ENCODE measurements at regions not wholly inside any gene's neighbourhood (a gene's known extent, or its start where the extent isn't known, plus 50 kb on each side); places are given as distances from the start of the nearest gene placed in this dataset.
"Not testable (repeated sequence)": the region's sequence is repeated elsewhere in the genome, so short reads cannot be mapped to it uniquely, and the experiment has no call there.

DNA sequence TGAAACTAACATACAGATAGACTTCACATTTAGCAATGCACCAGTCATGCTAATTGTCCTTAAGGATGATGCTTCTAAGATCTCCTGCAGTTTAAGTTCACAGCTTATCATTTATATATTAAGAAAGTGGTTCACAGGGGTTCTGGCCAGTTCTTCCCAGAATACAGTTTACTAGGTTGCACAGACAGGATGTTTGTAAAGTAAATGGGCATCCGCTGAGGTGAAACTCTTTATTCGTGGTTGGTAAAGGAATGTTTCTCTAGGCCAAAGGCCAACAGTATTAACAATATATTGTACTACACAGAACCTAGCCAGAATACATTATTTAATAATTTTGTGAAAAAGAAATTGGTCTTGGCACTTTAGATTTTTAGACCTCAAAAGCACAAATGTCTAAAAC, 1427.3 kb downstream of the CDH8 start:
- H3K4me1 ChIP-seq (ENCODE audit: control insufficient read depth in 2 of 2, insufficient read depth in 2 of 2, low read length in 2 of 2): no peaks in the 10 kb centered on the region
- no peak overlapping the region for H3K27ac ChIP-seq (ENCODE audit: low read depth in 2 of 2, low read length in 2 of 2)
- H3K9me3 ChIP-seq (ENCODE audit: control insufficient read depth in 2 of 2, low read length in 2 of 2): no peaks in the 10 kb centered on the region
- no peaks in the 10 kb centered on the region for H3K36me3 ChIP-seq (ENCODE audit: control insufficient read depth in 2 of 2, insufficient read depth in 2 of 2, low read length in 2 of 2)
- H3K27me3 ChIP-seq (ENCODE audit: control insufficient read depth in 2 of 2, insufficient read depth in 2 of 2, low read length in 2 of 2): no peaks in the 10 kb centered on the region
- no peak overlapping the region for H3K9ac ChIP-seq (ENCODE audit: low read depth in 1 of 2, low read length in 2 of 2)
- H3K4me3 ChIP-seq (ENCODE audit: low read length in 2 of 2): no peak overlapping the region

DNA sequence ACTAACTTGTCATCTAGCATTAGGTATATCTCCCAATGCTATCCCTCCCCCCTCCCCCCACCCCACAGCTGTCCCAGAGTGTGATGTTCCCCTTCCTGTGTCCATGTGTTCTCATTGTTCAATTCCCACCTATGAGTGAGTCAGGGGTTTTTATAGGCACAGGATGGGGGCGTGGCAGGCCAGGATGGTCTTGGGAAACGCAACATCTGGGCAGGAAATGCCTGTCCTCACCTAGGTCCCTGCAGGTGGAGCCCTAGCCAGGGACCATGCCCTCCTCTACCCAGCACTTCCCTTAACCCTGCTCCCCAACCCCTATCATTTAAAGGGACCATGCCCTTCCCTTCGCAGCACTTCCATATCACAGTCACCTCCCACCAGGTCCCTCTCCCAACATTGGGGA, 1430.6 kb downstream of the CDH8 start:
- H3K9me3 ChIP-seq (ENCODE audit: control insufficient read depth in 2 of 2, low read length in 2 of 2); H3K36me3 ChIP-seq (ENCODE audit: control insufficient read depth in 2 of 2, insufficient read depth in 2 of 2, low read length in 2 of 2); H3K27me3 ChIP-seq (ENCODE audit: control insufficient read depth in 2 of 2, insufficient read depth in 2 of 2, low read length in 2 of 2); H3K4me1 ChIP-seq (ENCODE audit: control insufficient read depth in 2 of 2, insufficient read depth in 2 of 2, low read length in 2 of 2); H3K4me3 ChIP-seq (ENCODE audit: low read length in 2 of 2); H3K27ac ChIP-seq (ENCODE audit: low read depth in 2 of 2, low read length in 2 of 2); H3K9ac ChIP-seq (ENCODE audit: low read depth in 1 of 2, low read length in 2 of 2): not testable (repeated sequence)

DNA sequence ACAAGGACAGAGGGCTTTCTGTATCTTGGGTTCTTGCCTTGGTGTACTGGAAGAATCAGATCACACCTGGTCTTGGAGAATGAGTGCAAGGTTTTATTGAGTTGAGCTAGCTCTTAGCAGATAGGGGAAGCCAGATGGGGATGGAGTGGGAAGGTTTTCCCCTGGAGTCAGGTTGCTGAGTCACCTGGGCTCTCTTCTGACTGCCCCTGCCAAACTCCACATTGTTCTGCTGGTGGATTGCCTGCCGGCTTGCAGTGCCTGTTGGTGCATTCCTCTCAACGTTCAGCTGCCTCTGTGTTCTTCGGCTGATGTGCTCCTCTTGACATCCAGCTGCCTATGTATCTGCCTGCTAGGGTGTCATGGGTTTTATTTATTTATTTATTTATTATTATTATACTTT, 1431.1 kb downstream of the CDH8 start:
- H3K4me1 ChIP-seq (ENCODE audit: control insufficient read depth in 2 of 2, insufficient read depth in 2 of 2, low read length in 2 of 2): no peaks in the 10 kb centered on the region
- no peaks in the 10 kb centered on the region for H3K36me3 ChIP-seq (ENCODE audit: control insufficient read depth in 2 of 2, insufficient read depth in 2 of 2, low read length in 2 of 2)
- no peaks in the 10 kb centered on the region for H3K9me3 ChIP-seq (ENCODE audit: control insufficient read depth in 2 of 2, low read length in 2 of 2)
- no peaks in the 10 kb centered on the region for H3K27me3 ChIP-seq (ENCODE audit: control insufficient read depth in 2 of 2, insufficient read depth in 2 of 2, low read length in 2 of 2)
- H3K27ac ChIP-seq (ENCODE audit: low read depth in 2 of 2, low read length in 2 of 2): no peak overlapping the region
- no peak overlapping the region for H3K9ac ChIP-seq (ENCODE audit: low read depth in 1 of 2, low read length in 2 of 2)
- H3K4me3 ChIP-seq (ENCODE audit: low read length in 2 of 2): no peak overlapping the region

DNA sequence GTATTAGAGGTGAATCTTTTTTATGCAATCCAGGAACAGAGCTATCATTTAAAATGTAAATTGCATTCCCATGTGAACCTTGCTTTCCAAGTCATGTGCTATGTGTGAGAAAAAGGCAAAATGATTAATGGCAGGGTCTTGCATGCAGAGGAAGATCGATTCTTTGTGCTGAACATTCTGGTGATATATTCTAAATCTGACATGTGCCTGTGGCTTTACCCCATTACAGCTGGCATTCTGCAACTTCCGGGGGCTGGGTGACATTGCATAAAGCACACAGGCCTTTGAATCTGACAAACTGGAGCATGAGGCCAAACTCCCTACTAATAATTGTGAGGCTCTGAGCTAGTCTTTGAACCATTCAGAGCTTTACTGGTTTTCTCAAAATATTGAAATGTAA, 1449.7 kb downstream of the CDH8 start:
- Histone ChIP-seq H3K27ac (ENCODE audit: low read depth in 2 of 2, low read length in 2 of 2) (no peak overlapping the region), H3K4me3 (ENCODE audit: low read length in 2 of 2) (no peak overlapping the region), H3K36me3 (ENCODE audit: control insufficient read depth in 2 of 2, insufficient read depth in 2 of 2, low read length in 2 of 2) (no peaks in the 10 kb centered on the region), H3K9ac (ENCODE audit: low read depth in 1 of 2, low read length in 2 of 2) (no peak overlapping the region), H3K4me1 (ENCODE audit: control insufficient read depth in 2 of 2, insufficient read depth in 2 of 2, low read length in 2 of 2) (no peaks in the 10 kb centered on the region), H3K9me3 (ENCODE audit: control insufficient read depth in 2 of 2, low read length in 2 of 2) (peaks cover 0 to 8% of the 10 kb centered on the region in 2 donors), H3K27me3 (ENCODE audit: control insufficient read depth in 2 of 2, insufficient read depth in 2 of 2, low read length in 2 of 2) (no peaks in the 10 kb centered on the region)

DNA sequence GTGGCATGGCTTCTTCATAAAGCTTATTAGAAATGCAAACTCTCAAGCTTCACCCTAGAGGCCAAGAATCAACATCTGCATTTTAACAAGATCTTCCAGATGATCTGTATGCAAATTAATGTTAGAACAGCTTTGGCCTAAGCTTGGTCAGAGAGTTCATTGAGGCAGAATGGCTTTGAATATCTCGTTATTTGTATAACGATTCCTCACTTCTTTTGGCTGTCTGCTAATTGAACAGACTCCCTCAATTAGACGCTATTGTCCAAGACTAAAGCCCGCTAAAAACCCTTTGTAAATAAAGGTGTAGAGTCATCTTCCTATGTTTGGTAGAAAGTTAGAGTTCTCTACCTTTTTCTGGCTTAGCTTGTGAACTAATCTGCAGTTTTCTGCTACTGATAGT, 1453.7 kb downstream of the CDH8 start:
- Histone ChIP-seq H3K4me3 (ENCODE audit: low read length in 2 of 2) (no peak overlapping the region), H3K27ac (ENCODE audit: low read depth in 2 of 2, low read length in 2 of 2) (no peak overlapping the region), H3K9ac (ENCODE audit: low read depth in 1 of 2, low read length in 2 of 2) (no peak overlapping the region), H3K27me3 (ENCODE audit: control insufficient read depth in 2 of 2, insufficient read depth in 2 of 2, low read length in 2 of 2) (no peaks in the 10 kb centered on the region), H3K36me3 (ENCODE audit: control insufficient read depth in 2 of 2, insufficient read depth in 2 of 2, low read length in 2 of 2) (no peaks in the 10 kb centered on the region), H3K9me3 (ENCODE audit: control insufficient read depth in 2 of 2, low read length in 2 of 2) (peaks cover 0 to 4% of the 10 kb centered on the region in 2 donors), H3K4me1 (ENCODE audit: control insufficient read depth in 2 of 2, insufficient read depth in 2 of 2, low read length in 2 of 2) (no peaks in the 10 kb centered on the region)

DNA sequence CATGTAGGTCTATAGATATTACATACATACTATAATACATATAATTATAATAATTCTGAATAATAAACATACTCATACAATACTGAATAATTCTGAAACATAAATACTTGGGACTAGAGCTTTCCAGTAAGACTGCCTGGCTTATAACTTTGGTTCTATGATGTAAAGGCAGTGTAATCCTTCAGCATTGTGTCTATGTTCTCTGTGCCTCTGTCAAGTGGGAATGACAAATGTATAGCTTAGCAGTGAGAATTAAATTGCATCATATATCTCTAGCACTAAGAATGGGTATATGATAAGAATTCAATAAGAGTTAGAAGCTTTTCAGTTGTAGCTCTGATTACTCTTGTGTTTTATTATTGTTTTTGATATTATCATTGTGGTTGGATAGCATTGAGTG, 1469.3 kb downstream of the CDH8 start:
- Histone ChIP-seq H3K27ac (ENCODE audit: low read depth in 2 of 2, low read length in 2 of 2) (no peak overlapping the region), H3K9me3 (ENCODE audit: control insufficient read depth in 2 of 2, low read length in 2 of 2) (no peaks in the 10 kb centered on the region), H3K4me3 (ENCODE audit: low read length in 2 of 2) (no peak overlapping the region), H3K9ac (ENCODE audit: low read depth in 1 of 2, low read length in 2 of 2) (no peak overlapping the region), H3K4me1 (ENCODE audit: control insufficient read depth in 2 of 2, insufficient read depth in 2 of 2, low read length in 2 of 2) (no peaks in the 10 kb centered on the region), H3K36me3 (ENCODE audit: control insufficient read depth in 2 of 2, insufficient read depth in 2 of 2, low read length in 2 of 2) (no peaks in the 10 kb centered on the region), H3K27me3 (ENCODE audit: control insufficient read depth in 2 of 2, insufficient read depth in 2 of 2, low read length in 2 of 2) (no peaks in the 10 kb centered on the region)

DNA sequence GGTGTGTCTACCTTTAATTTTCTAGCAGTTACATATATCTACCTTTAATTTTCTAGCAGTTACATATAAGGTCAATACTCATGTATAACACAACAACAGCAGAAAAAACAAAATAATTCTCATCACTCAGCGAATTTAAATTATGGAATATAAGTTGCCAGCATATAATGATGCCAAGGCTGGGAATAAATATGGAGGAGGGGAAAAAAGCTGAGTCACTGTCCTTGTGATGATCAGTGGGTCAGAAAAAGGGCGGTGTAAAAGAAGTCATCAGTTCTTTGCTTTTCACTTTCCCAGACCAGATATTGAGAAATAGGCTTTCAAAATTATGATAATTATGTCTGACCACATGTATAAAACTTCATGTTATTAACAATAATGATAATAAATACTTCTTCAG, 1471.7 kb downstream of the CDH8 start:
- Histone ChIP-seq H3K9me3 (ENCODE audit: control insufficient read depth in 2 of 2, low read length in 2 of 2) (no peaks in the 10 kb centered on the region), H3K27me3 (ENCODE audit: control insufficient read depth in 2 of 2, insufficient read depth in 2 of 2, low read length in 2 of 2) (no peaks in the 10 kb centered on the region), H3K9ac (ENCODE audit: low read depth in 1 of 2, low read length in 2 of 2) (no peak overlapping the region), H3K4me3 (ENCODE audit: low read length in 2 of 2) (no peak overlapping the region), H3K4me1 (ENCODE audit: control insufficient read depth in 2 of 2, insufficient read depth in 2 of 2, low read length in 2 of 2) (no peaks in the 10 kb centered on the region), H3K36me3 (ENCODE audit: control insufficient read depth in 2 of 2, insufficient read depth in 2 of 2, low read length in 2 of 2) (no peaks in the 10 kb centered on the region), H3K27ac (ENCODE audit: low read depth in 2 of 2, low read length in 2 of 2) (no peak overlapping the region)

DNA sequence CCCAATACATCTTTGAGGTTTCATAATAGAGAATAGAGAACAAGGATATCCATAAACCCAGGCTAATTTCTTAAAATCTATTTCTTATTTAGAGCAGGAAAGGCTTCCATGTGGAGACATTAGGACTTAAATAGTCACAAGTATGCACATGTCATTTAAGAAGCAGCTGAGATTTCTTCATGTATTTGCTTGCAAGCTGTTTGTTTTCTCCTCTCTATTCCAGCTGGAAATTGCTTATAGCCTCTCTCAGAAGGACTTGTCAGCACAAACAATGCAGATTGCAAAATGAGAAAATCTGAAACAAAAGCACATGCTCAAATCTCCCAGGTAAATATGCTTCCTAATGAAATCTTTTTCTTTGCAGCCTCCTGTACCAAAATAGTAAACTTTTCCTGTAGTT, 1473.1 kb downstream of the CDH8 start:
- no peak overlapping the region for H3K9ac ChIP-seq (ENCODE audit: low read depth in 1 of 2, low read length in 2 of 2)
- no peaks in the 10 kb centered on the region for H3K27me3 ChIP-seq (ENCODE audit: control insufficient read depth in 2 of 2, insufficient read depth in 2 of 2, low read length in 2 of 2)
- no peaks in the 10 kb centered on the region for H3K4me1 ChIP-seq (ENCODE audit: control insufficient read depth in 2 of 2, insufficient read depth in 2 of 2, low read length in 2 of 2)
- H3K36me3 ChIP-seq (ENCODE audit: control insufficient read depth in 2 of 2, insufficient read depth in 2 of 2, low read length in 2 of 2): no peaks in the 10 kb centered on the region
- peaks cover 0 to 1% of the 10 kb centered on the region in 2 donors for H3K9me3 ChIP-seq (ENCODE audit: control insufficient read depth in 2 of 2, low read length in 2 of 2)
- no peak overlapping the region for H3K27ac ChIP-seq (ENCODE audit: low read depth in 2 of 2, low read length in 2 of 2)
- no peak overlapping the region for H3K4me3 ChIP-seq (ENCODE audit: low read length in 2 of 2)

DNA sequence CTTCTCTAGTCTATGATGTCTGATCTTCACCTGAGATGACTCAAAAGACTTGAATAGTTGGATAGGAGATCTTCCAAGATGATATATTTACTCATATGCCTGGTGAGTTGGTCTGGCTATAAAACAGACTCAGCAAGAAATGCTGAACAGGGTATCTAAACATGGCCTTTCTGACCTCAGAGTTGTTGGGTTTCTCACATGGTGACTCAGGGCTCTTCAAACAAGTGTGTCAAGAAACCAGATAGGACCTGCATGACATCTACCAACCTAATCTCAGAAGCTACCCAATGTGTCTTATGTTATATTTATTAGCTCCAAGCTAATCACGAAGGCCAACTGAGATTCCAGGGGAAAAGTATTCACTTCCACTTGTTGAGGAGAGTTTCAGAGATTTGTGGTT, 1477.3 kb downstream of the CDH8 start:
- H3K4me3 ChIP-seq (ENCODE audit: low read length in 2 of 2): no peak overlapping the region
- H3K4me1 ChIP-seq (ENCODE audit: control insufficient read depth in 2 of 2, insufficient read depth in 2 of 2, low read length in 2 of 2): no peaks in the 10 kb centered on the region
- no peaks in the 10 kb centered on the region for H3K27me3 ChIP-seq (ENCODE audit: control insufficient read depth in 2 of 2, insufficient read depth in 2 of 2, low read length in 2 of 2)
- peaks cover 0 to 1% of the 10 kb centered on the region in 2 donors for H3K9me3 ChIP-seq (ENCODE audit: control insufficient read depth in 2 of 2, low read length in 2 of 2)
- no peak overlapping the region for H3K9ac ChIP-seq (ENCODE audit: low read depth in 1 of 2, low read length in 2 of 2)
- H3K27ac ChIP-seq (ENCODE audit: low read depth in 2 of 2, low read length in 2 of 2): no peak overlapping the region
- H3K36me3 ChIP-seq (ENCODE audit: control insufficient read depth in 2 of 2, insufficient read depth in 2 of 2, low read length in 2 of 2): no peaks in the 10 kb centered on the region

DNA sequence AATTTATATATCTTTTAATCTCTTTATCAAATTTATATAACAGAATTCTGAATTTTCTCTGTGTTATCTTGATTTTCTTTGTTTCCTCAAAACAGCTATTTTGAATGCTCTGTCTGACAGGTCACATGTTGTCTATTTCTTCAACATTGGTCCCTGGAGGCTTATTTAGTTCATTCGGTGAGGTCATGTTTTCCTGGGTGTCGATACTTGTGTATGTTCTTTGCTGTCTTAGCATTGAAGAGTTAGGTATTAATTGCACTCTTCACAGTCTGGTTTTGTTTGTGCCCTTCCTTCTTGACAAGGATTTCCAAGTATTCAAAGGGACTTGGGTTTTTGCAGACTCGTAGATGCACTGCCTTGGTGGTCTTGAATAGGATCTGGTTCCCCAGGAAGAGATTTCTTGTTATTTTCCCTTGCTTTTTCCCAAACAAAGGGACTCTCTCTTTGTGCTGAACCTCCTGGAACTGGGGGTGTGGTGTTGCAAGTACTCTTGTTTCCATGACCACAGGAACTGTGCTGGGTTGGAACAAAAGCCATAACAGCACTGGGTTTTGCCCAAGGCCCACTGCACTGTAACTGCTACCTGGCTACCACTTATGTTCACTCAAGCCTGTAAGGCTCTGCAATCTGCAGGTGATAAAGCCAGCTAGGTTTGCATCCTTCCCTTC, 1483.0 kb downstream of the CDH8 start:
- no peaks in the 10 kb centered on the region for H3K27me3 ChIP-seq (ENCODE audit: control insufficient read depth in 2 of 2, insufficient read depth in 2 of 2, low read length in 2 of 2)
- no peak overlapping the region for H3K4me3 ChIP-seq (ENCODE audit: low read length in 2 of 2)
- no peaks in the 10 kb centered on the region for H3K36me3 ChIP-seq (ENCODE audit: control insufficient read depth in 2 of 2, insufficient read depth in 2 of 2, low read length in 2 of 2)
- H3K9ac ChIP-seq (ENCODE audit: low read depth in 1 of 2, low read length in 2 of 2): no peak overlapping the region
- H3K9me3 ChIP-seq (ENCODE audit: control insufficient read depth in 2 of 2, low read length in 2 of 2): no peaks in the 10 kb centered on the region
- no peak overlapping the region for H3K27ac ChIP-seq (ENCODE audit: low read depth in 2 of 2, low read length in 2 of 2)
- no peaks in the 10 kb centered on the region for H3K4me1 ChIP-seq (ENCODE audit: control insufficient read depth in 2 of 2, insufficient read depth in 2 of 2, low read length in 2 of 2)

DNA sequence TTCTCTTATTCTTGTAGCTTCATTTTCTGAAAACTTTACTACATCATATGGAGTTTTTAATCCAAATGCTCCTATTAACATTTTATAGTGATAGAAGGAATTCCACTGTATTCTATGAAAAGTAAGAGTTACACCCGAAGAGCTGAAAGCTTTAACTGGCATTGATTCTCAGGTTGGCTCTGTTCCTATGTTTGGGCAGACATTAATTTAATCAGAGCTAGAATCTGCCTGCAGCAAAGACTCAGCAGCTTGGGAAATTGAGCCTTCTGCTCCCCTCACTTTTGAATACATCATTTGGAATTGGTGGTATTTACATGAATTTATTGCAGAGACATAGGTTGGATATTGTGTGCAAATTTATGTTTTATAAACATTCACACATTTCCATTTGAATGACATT, 1494.7 kb downstream of the CDH8 start:
- H3K36me3 ChIP-seq (ENCODE audit: control insufficient read depth in 2 of 2, insufficient read depth in 2 of 2, low read length in 2 of 2): no peaks in the 10 kb centered on the region

More for the DNA sequence above, 1494.7 kb downstream of the CDH8 start:
- H3K27ac ChIP-seq (ENCODE audit: low read depth in 2 of 2, low read length in 2 of 2): no peak overlapping the region
- no peaks in the 10 kb centered on the region for H3K9me3 ChIP-seq (ENCODE audit: control insufficient read depth in 2 of 2, low read length in 2 of 2)
- H3K9ac ChIP-seq (ENCODE audit: low read depth in 1 of 2, low read length in 2 of 2): no peak overlapping the region
- H3K27me3 ChIP-seq (ENCODE audit: control insufficient read depth in 2 of 2, insufficient read depth in 2 of 2, low read length in 2 of 2): no peaks in the 10 kb centered on the region
- no peaks in the 10 kb centered on the region for H3K4me1 ChIP-seq (ENCODE audit: control insufficient read depth in 2 of 2, insufficient read depth in 2 of 2, low read length in 2 of 2)
- no peak overlapping the region for H3K4me3 ChIP-seq (ENCODE audit: low read length in 2 of 2)

Data from mucosa of rectum (tissue), 2 donors.